Stomach (tissue), 8 donors: ENCODE measurements at regions not wholly inside any gene's neighbourhood (a gene's known extent, or its start where the extent isn't known, plus 50 kb on each side); places are given as distances from the start of the nearest gene placed in this dataset.

Experiments
- DNase-seq, 2 donors: peaks; one replicate each; pipeline versions ENCODE4 v3.0.0 to v3.0.0-alpha.2; 2013 to 2019
- H3K27ac ChIP-seq, 5 donors: fragments of 200-600 bp in 4 of 5; sonication (generic) in 4 of 5; one replicate each; pipeline ENCODE4 v1.5.1; 2013 to 2019; ENCODE audit warnings: mild to moderate bottlenecking in 1 of 5, moderate library complexity in 1 of 5
- H3K27me3 ChIP-seq, 3 donors: fragments of 200-600 bp; sonication (generic); one replicate each; pipeline ENCODE4 v1.5.1; 2017 to 2019; ENCODE audit warnings: mixed run types in 1 of 3
- H3K36me3 ChIP-seq, 4 donors: fragments of 200-600 bp; sonication (generic); 1 replicate in 3 of 4; 2 replicates in 1 of 4; pipeline ENCODE4 v1.5.1; 2016 to 2019
- H3K4me1 ChIP-seq, 4 donors: fragments of 200-600 bp; sonication (generic); one replicate each; pipeline ENCODE4 v1.5.1; 2016 to 2019
- H3K4me3 ChIP-seq, 4 donors: fragments of 200-600 bp; sonication (generic) in 3 of 4; one replicate each; pipeline ENCODE4 v1.5.1; 2016 to 2019; ENCODE audit warnings: mild to moderate bottlenecking in 1 of 4
- H3K9me3 ChIP-seq, 4 donors: fragments of 200-600 bp; sonication (generic); one replicate each; pipeline ENCODE4 v1.5.1; 2016 to 2019
- EP300 ChIP-seq: sonication (generic); formaldehyde crosslinking; IDR thresholded peaks from one replicate; pipeline ENCODE4 v1.6.1; 2017; ENCODE audit warnings: antibody characterized with exemption
- POLR2A ChIP-seq, 4 donors: fragments of 450-650 bp; IDR thresholded peaks; one replicate each; pipeline ENCODE4 v1.6.1; 2016; ENCODE audit warnings: antibody characterized with exemption in 4 of 4, control low read depth in 2 of 4, mild to moderate bottlenecking in 1 of 4, moderate library complexity in 1 of 4
- POLR2AphosphoS5 ChIP-seq, 3 donors: sonication (generic); formaldehyde crosslinking; IDR thresholded peaks; one replicate each; pipeline ENCODE4 v1.6.1; 2016; ENCODE audit warnings: antibody characterized with exemption in 3 of 3
- WGBS, 5 donors: extraction: QIAGEN DNeasy Blood & Tissue Kit in 3 of 5; methylation state at CpG; one replicate each; pipeline versions ENCODE4 v1.1.5 to v1.1.7; 2013 to 2018; 5-methylcytosine and 5-hydroxymethylcytosine counted together
- intact Hi-C: fragments of 100-400 bp; cut with DNase I; formaldehyde crosslinking; loops from one replicate; pipeline ENCODE4 v1.15.1; 2023; ENCODE audit warnings: low total_unique reads
- TF ChIP-seq, protein P1 (sequence below), 7 experiments: fragments of 450-650 bp in 4 of 7; fragments of 200-600 bp in 3 of 7; sonication (generic) in 3 of 7; IDR thresholded peaks; one replicate each; pipeline ENCODE4 v1.5.1; 2016 to 2019; ENCODE audit warnings: antibody characterized with exemption in 7 of 7, control low read depth in 2 of 7, mild to moderate bottlenecking in 1 of 7
- donor health status: healthy with polysubstance abuse.
- donor health status: Bipolar disorder and iron deficiency.
- donor health status: healthy.

DNA sequence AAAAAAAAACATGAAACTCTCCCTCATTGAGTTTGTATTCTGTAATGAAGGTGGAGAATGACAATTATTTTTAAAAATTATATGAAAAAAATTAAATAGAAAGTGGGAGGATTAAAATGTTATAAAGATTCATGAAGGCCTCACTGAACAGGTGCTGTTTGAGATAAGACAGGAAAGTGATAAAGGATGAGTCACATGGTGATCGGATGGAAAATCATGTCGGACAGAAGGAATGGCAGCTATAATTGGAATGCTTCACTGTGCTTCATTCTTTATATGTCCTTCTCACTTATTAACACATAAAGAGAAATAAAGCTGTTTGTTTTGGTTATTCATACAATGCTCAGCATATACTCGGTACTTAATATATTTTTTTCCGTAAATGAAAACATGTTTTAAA, 464.5 kb upstream of the RGMB start:
- intact Hi-C loops = no loop called here
- no peaks in the 10 kb centered on the region for H3K9me3 ChIP-seq
- H3K36me3 ChIP-seq = no peaks in the 10 kb centered on the region
- WGBS, 5 donors = 76 to 91% (median 88%) methylated on average over 4 of the region's 4 CpGs
- no peaks in the 10 kb centered on the region for H3K4me1 ChIP-seq
- DNase-seq = no peak
- H3K27me3 ChIP-seq = no peaks in the 10 kb centered on the region
- H3K4me3 ChIP-seq = no peak overlapping the region
- H3K27ac ChIP-seq = peak overlapping the region in 1 of 5 donors; percentile 31
- TF ChIP-seq POLR2AphosphoS5 (IDR thresholded peaks at IDR 0.05) = no peak
- TF ChIP-seq POLR2A (IDR thresholded peaks at IDR 0.05) = no peak
- no peak for TF ChIP-seq EP300
- TF ChIP-seq, protein P1, sequence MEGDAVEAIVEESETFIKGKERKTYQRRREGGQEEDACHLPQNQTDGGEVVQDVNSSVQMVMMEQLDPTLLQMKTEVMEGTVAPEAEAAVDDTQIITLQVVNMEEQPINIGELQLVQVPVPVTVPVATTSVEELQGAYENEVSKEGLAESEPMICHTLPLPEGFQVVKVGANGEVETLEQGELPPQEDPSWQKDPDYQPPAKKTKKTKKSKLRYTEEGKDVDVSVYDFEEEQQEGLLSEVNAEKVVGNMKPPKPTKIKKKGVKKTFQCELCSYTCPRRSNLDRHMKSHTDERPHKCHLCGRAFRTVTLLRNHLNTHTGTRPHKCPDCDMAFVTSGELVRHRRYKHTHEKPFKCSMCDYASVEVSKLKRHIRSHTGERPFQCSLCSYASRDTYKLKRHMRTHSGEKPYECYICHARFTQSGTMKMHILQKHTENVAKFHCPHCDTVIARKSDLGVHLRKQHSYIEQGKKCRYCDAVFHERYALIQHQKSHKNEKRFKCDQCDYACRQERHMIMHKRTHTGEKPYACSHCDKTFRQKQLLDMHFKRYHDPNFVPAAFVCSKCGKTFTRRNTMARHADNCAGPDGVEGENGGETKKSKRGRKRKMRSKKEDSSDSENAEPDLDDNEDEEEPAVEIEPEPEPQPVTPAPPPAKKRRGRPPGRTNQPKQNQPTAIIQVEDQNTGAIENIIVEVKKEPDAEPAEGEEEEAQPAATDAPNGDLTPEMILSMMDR (IDR thresholded peaks at IDR 0.05) = no peak

DNA sequence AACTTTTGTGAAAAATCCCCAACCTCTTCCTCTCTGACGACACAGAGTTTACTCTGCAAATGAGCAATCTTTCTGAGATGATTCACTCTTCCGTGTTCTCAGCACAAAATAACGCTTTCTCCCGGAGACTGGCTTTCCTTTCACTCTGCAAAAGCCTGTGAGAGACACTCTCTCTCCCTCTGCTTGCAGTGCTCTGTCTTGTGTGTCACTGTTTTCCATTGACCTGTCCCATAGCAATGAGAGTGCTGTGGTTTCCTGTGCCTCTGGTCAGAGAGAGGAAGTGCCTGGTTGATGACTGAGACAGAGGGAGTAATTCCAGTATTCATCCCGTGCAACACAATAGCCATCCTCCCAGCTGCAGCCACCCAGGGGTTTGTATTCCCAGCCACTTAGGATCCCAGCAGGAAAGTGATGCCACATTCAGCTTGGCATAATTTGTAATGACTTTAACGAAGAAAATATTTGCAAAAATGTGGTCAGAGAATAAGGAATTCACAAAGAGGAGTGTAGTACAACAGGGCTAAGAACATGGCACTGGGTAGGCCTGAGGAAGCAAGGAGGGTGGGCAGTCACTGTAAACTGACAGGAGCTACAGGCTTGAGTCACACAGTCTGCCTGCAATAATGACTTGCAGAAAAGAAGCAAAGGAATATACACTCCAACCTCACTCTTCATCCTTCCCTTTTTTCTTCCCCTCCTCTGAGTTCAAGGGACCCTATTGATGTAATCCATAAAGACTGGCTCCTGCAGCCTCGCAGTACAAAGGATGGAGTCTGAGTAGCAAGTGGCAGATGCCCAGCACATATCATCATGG, 463.5 kb upstream of the RGMB start:
- H3K4me1 ChIP-seq = no peaks in the 10 kb centered on the region
- intact Hi-C loops = no loop called here
- no peaks in the 10 kb centered on the region for H3K9me3 ChIP-seq

DNA sequence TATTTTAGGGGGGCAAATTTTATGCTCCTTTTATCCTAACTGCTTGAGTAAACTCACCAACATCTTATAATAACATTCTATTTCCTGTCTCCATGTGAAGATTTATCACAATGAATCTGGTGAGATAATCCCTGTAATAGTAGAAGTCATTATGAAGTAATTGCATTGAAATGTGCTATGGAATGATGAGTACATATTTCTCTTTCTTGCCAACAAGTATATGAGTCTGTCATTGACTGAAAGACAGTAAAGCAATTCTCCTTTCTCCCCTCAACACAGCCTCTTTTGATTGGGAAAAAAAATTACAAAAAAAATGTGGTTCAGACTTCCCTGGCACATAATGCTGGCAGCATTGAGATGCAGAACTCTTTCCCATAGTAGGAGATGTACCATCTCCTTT, 459.2 kb upstream of the RGMB start:
- no peaks in the 10 kb centered on the region for H3K27me3 ChIP-seq
- DNase-seq = peak in 1 of 2 donors; percentile 17
- no peaks in the 10 kb centered on the region for H3K9me3 ChIP-seq
- no peaks in the 10 kb centered on the region for H3K4me1 ChIP-seq
- H3K27ac ChIP-seq = no peak overlapping the region
- TF ChIP-seq POLR2A (IDR thresholded peaks at IDR 0.05) = no peak
- TF ChIP-seq EP300 = no peak
- TF ChIP-seq, protein P1 (IDR thresholded peaks at IDR 0.05) = no peak
- TF ChIP-seq POLR2AphosphoS5 (IDR thresholded peaks at IDR 0.05) = no peak
- H3K36me3 ChIP-seq = no peaks in the 10 kb centered on the region
- no peak overlapping the region for H3K4me3 ChIP-seq
- intact Hi-C loops = no loop called here

More for the DNA sequence above, 463.5 kb upstream of the RGMB start:
- peak overlapping the region in 3 of 5 donors; percentile 26 to 31 (median 31) for H3K27ac ChIP-seq
- no peaks in the 10 kb centered on the region for H3K27me3 ChIP-seq
- TF ChIP-seq EP300 (no peak), POLR2AphosphoS5 (IDR thresholded peaks at IDR 0.05) (no peak), POLR2A (IDR thresholded peaks at IDR 0.05) (no peak)
- TF ChIP-seq, protein P1 (IDR thresholded peaks at IDR 0.05) = no peak
- H3K36me3 ChIP-seq = no peaks in the 10 kb centered on the region
- 44 to 66% (median 55%) methylated on average over 7 of the region's 7 CpGs for WGBS, 5 donors
- DNase-seq = peak in 1 of 2 donors; percentile 38
- H3K4me3 ChIP-seq = no peak overlapping the region

GRCh38 chr5:98318386-98318785, 455.1 kb upstream of the RGMB start:
- intact Hi-C loops = no loop called here
- H3K4me1 ChIP-seq = no peaks in the 10 kb centered on the region
- no peaks in the 10 kb centered on the region for H3K9me3 ChIP-seq
- no peak overlapping the region for H3K27ac ChIP-seq
- H3K4me3 ChIP-seq = no peak overlapping the region
- H3K27me3 ChIP-seq = no peaks in the 10 kb centered on the region
- no peak for DNase-seq
- H3K36me3 ChIP-seq = no peaks in the 10 kb centered on the region
- no peak for TF ChIP-seq POLR2AphosphoS5 (IDR thresholded peaks at IDR 0.05)
- no peak for TF ChIP-seq POLR2A (IDR thresholded peaks at IDR 0.05)
- TF ChIP-seq, protein P1 (IDR thresholded peaks at IDR 0.05) = no peak
- no peak for TF ChIP-seq EP300
